ENCODE measurements at regions not wholly inside any gene's neighbourhood (a gene's known extent, or its start where the extent isn't known, plus 50 kb on each side); places are given as distances from the start of the nearest gene placed in this dataset.
"Not testable (repeated sequence)": the region's sequence is repeated elsewhere in the genome, so short reads cannot be mapped to it uniquely, and the experiment has no call there.

GRCh38 chr5:15103864-15104263 is 232.3 kb upstream of the ANKH start:
- no peak overlapping the region for H3K4me3 ChIP-seq (ENCODE audit: control insufficient read depth, low read depth, low read length)
- no peak for TF ChIP-seq CTCF (conservative IDR thresholded peaks at IDR 0.05; ENCODE audit: control insufficient read depth, insufficient read depth, low read depth, low read length)
- DNase-seq (ENCODE audit: low read depth), result no peak

GRCh38 chr5:15103130-15103529 is 231.6 kb upstream of the ANKH start:
- H3K4me3 ChIP-seq (ENCODE audit: control insufficient read depth, low read depth, low read length), result no peak overlapping the region
- no peak for DNase-seq (ENCODE audit: low read depth)
- no peak for TF ChIP-seq CTCF (conservative IDR thresholded peaks at IDR 0.05; ENCODE audit: control insufficient read depth, insufficient read depth, low read depth, low read length)

- no peak for TF ChIP-seq CTCF (conservative IDR thresholded peaks at IDR 0.05; ENCODE audit: control insufficient read depth, insufficient read depth, low read depth, low read length)
Measured at GRCh38 chr5:15097552-15097951, 226.0 kb upstream of the ANKH start.

GRCh38 chr5:15096686-15097085 is 225.1 kb upstream of the ANKH start:
- not testable (repeated sequence) for DNase-seq (ENCODE audit: low read depth); H3K4me3 ChIP-seq (ENCODE audit: control insufficient read depth, low read depth, low read length)

More at GRCh38 chr5:15097552-15097951, 226.0 kb upstream of the ANKH start:
- DNase-seq (ENCODE audit: low read depth), result no peak
- H3K4me3 ChIP-seq (ENCODE audit: control insufficient read depth, low read depth, low read length), result no peak overlapping the region

- no peak for TF ChIP-seq CTCF (conservative IDR thresholded peaks at IDR 0.05; ENCODE audit: control insufficient read depth, insufficient read depth, low read depth, low read length)
- H3K4me3 ChIP-seq (ENCODE audit: control insufficient read depth, low read depth, low read length), result no peak overlapping the region
- DNase-seq (ENCODE audit: low read depth), result no peak
Measured at GRCh38 chr5:15092801-15093200, 221.2 kb upstream of the ANKH start.

GRCh38 chr5:15085671-15086070 is 214.1 kb upstream of the ANKH start:
- H3K4me3 ChIP-seq (ENCODE audit: control insufficient read depth, low read depth, low read length), result no peak overlapping the region
- TF ChIP-seq CTCF (conservative IDR thresholded peaks at IDR 0.05; ENCODE audit: control insufficient read depth, insufficient read depth, low read depth, low read length), result no peak
- no peak for DNase-seq (ENCODE audit: low read depth)

- no peak overlapping the region for H3K4me3 ChIP-seq (ENCODE audit: control insufficient read depth, low read depth, low read length)
- DNase-seq (ENCODE audit: low read depth), result no peak
- no peak for TF ChIP-seq CTCF (conservative IDR thresholded peaks at IDR 0.05; ENCODE audit: control insufficient read depth, insufficient read depth, low read depth, low read length)
Measured at GRCh38 chr5:15082096-15082495, 210.5 kb upstream of the ANKH start.

Data from fibroblast of mammary gland (primary cell).